ENCODE measurements at regions not wholly inside any gene's neighbourhood (a gene's known extent, or its start where the extent isn't known, plus 50 kb on each side); places are given as distances from the start of the nearest gene placed in this dataset.

- TF ChIP-seq CTCF (IDR thresholded peaks at IDR 0.05) (no peak), POLR2A (IDR thresholded peaks at IDR 0.05) (no peak), POLR2AphosphoS5 (IDR thresholded peaks at IDR 0.05) (no peak)
Observed at GRCh38 chr15:58295637-58296215, 136.1 kb upstream of the LIPC start.

Data from breast epithelium (tissue), 3 donors.